GM20000 (cell line): ENCODE measurements at regions not wholly inside any gene's neighbourhood (a gene's known extent, or its start where the extent isn't known, plus 50 kb on each side); places are given as distances from the start of the nearest gene placed in this dataset.

Source experiments
- DNase-seq: peaks from one replicate; pipeline ENCODE4 v3.0.0; 2012; ENCODE audit warnings: low spot score
- TF ChIP-seq, protein P1 (sequence below): IDR thresholded peaks from 2 replicates; pipeline ENCODE4 v1.5.1; 2012; ENCODE audit warnings: mild to moderate bottlenecking, control low read depth; ENCODE audit errors: extremely low read depth, missing control alignments

DNA sequence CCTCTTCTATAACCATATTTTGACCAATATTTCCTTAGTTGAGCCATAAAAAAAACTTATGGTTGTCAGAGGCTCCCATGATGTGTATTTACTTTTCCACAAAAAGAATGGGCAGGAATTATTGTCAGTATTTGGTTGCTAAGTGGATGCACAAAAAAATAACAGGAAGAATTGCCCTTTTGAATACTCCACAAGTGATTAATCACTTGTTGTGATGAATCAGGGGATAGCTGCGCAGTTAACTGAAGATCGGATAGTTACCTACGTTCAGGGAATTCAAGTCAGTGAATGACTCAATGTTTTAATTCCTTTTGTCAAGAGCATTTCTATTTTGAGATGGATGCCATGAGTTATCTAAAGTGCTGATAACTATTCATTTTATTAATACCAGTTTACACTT is 785.2 kb upstream of the B3GALT2 start:
- TF ChIP-seq, protein P1, sequence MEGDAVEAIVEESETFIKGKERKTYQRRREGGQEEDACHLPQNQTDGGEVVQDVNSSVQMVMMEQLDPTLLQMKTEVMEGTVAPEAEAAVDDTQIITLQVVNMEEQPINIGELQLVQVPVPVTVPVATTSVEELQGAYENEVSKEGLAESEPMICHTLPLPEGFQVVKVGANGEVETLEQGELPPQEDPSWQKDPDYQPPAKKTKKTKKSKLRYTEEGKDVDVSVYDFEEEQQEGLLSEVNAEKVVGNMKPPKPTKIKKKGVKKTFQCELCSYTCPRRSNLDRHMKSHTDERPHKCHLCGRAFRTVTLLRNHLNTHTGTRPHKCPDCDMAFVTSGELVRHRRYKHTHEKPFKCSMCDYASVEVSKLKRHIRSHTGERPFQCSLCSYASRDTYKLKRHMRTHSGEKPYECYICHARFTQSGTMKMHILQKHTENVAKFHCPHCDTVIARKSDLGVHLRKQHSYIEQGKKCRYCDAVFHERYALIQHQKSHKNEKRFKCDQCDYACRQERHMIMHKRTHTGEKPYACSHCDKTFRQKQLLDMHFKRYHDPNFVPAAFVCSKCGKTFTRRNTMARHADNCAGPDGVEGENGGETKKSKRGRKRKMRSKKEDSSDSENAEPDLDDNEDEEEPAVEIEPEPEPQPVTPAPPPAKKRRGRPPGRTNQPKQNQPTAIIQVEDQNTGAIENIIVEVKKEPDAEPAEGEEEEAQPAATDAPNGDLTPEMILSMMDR, result no peak
- no peak for DNase-seq

DNA sequence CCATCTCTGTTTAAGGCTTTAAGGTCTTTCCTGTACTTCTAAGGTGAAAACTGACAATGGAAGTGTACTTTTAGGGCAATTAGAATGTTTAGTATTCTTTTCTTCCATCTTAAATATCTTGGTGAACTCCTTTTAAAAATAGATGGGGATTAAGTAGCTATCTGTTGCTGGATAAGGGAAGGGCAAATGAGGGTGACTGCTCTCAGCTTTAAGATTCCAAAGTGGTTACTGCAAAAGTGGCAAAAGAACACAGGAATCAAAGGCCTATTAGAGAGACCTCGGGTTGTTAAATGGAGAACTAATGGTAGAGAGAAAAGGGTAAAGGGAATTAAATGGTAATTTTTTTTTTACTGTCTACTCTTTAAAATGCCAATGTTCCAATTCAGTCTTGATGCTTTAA is 774.1 kb upstream of the B3GALT2 start:
- DNase-seq, result no peak

DNA sequence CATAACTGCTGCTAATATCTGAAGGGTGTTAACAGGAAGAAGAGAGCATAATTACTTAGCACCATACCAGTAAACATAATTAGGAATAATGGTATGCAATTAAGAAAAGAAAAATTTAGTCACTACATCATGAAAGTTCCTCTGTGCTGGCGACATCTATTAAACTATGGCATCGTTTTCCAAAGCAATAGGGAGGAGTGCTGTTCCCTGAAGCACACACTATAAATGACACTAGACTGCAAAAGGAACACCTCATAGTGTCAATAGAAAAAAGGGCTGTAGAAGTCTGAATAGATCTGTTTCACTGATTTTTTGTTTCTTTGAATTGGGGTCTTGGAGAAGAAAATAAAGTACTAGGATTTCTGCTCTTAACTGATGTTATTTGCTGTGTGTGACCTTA is 773.6 kb upstream of the B3GALT2 start:
- DNase-seq, result no peak
- TF ChIP-seq, protein P1, result no peak

More for the DNA sequence above, 774.1 kb upstream of the B3GALT2 start:
- TF ChIP-seq, protein P1, result no peak

GRCh38 chr1:193957556-193958095 is 771.2 kb upstream of the B3GALT2 start:
- TF ChIP-seq, protein P1, result no peak
- no peak for DNase-seq

DNA sequence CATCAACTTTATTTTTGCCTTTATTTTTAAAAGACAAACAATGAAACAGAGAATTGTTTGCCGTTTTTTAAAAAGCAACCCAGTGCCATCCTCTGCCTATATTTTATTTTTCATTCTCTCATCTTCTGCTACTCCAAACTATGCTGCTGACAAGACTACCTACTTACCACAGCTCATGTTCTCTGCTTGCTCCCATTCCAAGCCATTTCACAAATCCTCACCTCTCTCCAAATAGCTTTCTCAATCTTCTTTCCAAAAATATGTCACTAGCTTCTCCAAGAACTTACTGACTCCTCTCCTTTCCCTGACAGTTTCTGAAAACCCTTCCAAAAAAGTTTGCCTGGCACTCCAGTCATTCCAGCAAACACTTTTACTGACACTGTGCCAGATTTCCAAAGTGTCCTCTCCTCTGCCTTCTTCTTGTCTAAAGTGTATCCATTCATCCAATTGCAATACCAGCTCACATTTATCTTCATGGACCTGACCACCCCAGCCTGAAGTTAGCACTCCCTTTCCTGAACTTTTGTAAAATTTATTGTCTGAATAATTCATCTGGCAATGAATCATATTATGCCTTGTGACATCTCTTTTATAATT is 766.5 kb upstream of the B3GALT2 start:
- TF ChIP-seq, protein P1, result no peak
- no peak for DNase-seq

GRCh38 chr1:193951984-193952383 is 765.6 kb upstream of the B3GALT2 start:
- TF ChIP-seq, protein P1, result no peak
- no peak for DNase-seq

DNA sequence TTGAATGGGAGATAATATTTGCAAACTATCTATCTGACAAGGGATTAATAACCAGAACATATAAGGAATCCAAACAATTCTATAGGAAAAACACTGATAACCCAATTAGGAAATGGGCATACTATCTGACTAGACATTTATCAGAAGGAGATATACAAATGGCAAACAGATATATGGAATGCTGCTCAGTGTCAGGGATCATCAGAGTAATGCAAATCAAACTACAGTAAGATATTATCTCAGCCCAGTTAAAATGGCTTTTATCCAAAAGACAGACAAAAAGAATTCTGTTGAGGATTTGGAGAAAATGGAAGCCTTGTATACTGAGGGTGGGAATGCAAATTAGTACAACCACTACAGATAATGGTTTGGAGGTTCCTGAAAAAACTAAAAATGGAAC is 758.0 kb upstream of the B3GALT2 start:
- TF ChIP-seq, protein P1, result no peak
- no peak for DNase-seq
